Pancreas (tissue), 10 donors: ENCODE measurements at regions not wholly inside any gene's neighbourhood (a gene's known extent, or its start where the extent isn't known, plus 50 kb on each side); places are given as distances from the start of the nearest gene placed in this dataset.
"Not testable (repeated sequence)": the region's sequence is repeated elsewhere in the genome, so short reads cannot be mapped to it uniquely, and the experiment has no call there.

ENCODE experiments used
- ATAC-seq, 4 donors: fragments of 200-7000 bp; cut with Tn5 transposase; one replicate each; pipeline versions ENCODE4 v1.8.0 to v1.9.1; 2020; ENCODE audit warnings: mild to moderate bottlenecking in 4 of 4, moderate library complexity in 4 of 4
- DNase-seq, 6 donors: peaks; one replicate each; pipeline ENCODE4 v3.0.0-alpha.2; 2020
- FAIRE-seq: peaks from 2 replicates; lab custom pipeline; 2012; peaks lifted over from hg19 to GRCh38; lab: Jason Lieb, UNC
- H3K27ac ChIP-seq, 4 donors: fragments of 200-600 bp; sonication (generic); 1 replicate in 3 of 4; 2 replicates in 1 of 4; pipeline versions ENCODE4 v1.5.0 to v1.8.0; 2020
- H3K27me3 ChIP-seq, 4 donors: fragments of 200-600 bp; one replicate each; pipeline ENCODE4 v1.8.0; 2021
- H3K36me3 ChIP-seq, 3 donors: fragments of 200-600 bp; sonication (generic) in 1 of 3; one replicate each; pipeline versions ENCODE4 v1.5.0 to v1.8.0; 2020 to 2021
- H3K4me1 ChIP-seq, 3 donors: fragments of 200-600 bp; one replicate each; pipeline ENCODE4 v1.8.0; 2021
- H3K4me3 ChIP-seq, 4 donors: fragments of 200-600 bp; sonication (generic) in 2 of 4; one replicate each; pipeline versions ENCODE4 v1.5.0 to v1.8.0; 2020 to 2021
- H3K9me3 ChIP-seq, 4 donors: fragments of 200-600 bp; one replicate each; pipeline ENCODE4 v1.8.0; 2021
- WGBS, 2 donors: extraction: QIAGEN DNeasy Blood & Tissue Kit; methylation state at CpG; one replicate each; pipeline ENCODE4 v1.1.7; 2013; 5-methylcytosine and 5-hydroxymethylcytosine counted together
- intact Hi-C, 3 donors: fragments of 100-400 bp; cut with DNase I; formaldehyde crosslinking; loops; one replicate each; pipeline versions ENCODE4 v1.11.1 to v1.14.2; 2022
- TF ChIP-seq, protein P1 (sequence below), 4 donors: fragments of 200-600 bp; sonication (generic) in 3 of 4; IDR thresholded peaks; one replicate each; pipeline versions ENCODE4 v1.5.0 to v1.8.0; 2021; ENCODE audit warnings: antibody characterized with exemption in 4 of 4
- donor health status: healthy with polysubstance abuse.
- donor health status: DM: no; HTN: no; CAD: no; lungs with moderate emphysema.
- donor health status: DM: no; HTN: no; CAD: no.
- donor health status: control.
- donor health status: control.
- donor health status: Bipolar disorder and iron deficiency.
- donor health status: DM: yes; HTN: yes; CAD: no.
- donor health status: DM: no; HTN: no; CAD: no.
- donor health status: DM: no; HTN: no; CAD: no.
- donor health status: DM: yes; HTN: yes; CAD: no.

DNA sequence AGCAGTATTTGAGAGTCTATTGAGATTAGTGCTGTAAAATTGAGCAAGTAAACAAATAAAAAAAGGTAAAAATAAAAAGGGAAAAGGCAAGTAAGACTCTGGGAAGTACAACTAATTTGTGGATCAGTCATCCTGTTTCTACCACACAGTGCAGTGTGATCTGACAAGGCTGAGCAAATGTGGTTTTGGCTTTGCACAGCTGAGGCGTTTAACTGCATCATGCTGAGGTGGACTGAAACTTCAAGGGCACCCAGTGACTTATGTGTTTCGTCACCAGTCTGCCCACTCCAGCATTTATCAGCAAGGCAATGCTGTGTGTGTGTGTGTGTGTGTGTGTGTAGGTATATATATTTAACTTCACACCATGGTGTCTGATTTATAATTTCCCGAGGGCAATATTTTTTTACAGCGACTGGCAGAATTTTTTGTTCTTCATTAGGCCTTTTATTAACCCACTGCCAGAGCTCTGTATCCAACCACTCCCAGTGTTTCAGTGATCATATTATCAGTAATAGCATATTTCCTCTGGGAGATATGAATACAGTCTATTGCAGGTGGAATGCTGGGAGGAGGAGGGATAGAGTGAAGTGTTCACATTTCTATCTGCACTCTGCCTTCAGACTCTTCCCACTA, 131.5 kb upstream of the SATB1 start:
- intact Hi-C loops, result loop anchor here in 1 of 3 donors (10.0 kb wide), 2 partner anchors 208 to 438 kb away; no protein-coding TSS in a partner anchor
- Histone ChIP-seq H3K9me3 (no peaks in the 10 kb centered on the region), H3K4me1 (peaks cover 0 to 3% (median 0%) of the 10 kb centered on the region in 3 donors), H3K27ac (no peak overlapping the region), H3K36me3 (no peaks in the 10 kb centered on the region), H3K27me3 (no peaks in the 10 kb centered on the region), H3K4me3 (no peak overlapping the region)
- no peak for FAIRE-seq
- no peak for DNase-seq
- peak in 2 of 4 donors; percentile 25 to 30 for ATAC-seq
- 35 to 58% methylated on average over 4 of the region's 4 CpGs for WGBS, 2 donors
- TF ChIP-seq, protein P1, sequence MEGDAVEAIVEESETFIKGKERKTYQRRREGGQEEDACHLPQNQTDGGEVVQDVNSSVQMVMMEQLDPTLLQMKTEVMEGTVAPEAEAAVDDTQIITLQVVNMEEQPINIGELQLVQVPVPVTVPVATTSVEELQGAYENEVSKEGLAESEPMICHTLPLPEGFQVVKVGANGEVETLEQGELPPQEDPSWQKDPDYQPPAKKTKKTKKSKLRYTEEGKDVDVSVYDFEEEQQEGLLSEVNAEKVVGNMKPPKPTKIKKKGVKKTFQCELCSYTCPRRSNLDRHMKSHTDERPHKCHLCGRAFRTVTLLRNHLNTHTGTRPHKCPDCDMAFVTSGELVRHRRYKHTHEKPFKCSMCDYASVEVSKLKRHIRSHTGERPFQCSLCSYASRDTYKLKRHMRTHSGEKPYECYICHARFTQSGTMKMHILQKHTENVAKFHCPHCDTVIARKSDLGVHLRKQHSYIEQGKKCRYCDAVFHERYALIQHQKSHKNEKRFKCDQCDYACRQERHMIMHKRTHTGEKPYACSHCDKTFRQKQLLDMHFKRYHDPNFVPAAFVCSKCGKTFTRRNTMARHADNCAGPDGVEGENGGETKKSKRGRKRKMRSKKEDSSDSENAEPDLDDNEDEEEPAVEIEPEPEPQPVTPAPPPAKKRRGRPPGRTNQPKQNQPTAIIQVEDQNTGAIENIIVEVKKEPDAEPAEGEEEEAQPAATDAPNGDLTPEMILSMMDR (IDR thresholded peaks at IDR 0.05), result no peak

- no peaks in the 10 kb centered on the region for H3K36me3 ChIP-seq
- ATAC-seq, result no peak
- no peak for FAIRE-seq
- no peaks in the 10 kb centered on the region for H3K27me3 ChIP-seq
- 54 to 61% methylated on average over 3 of the region's 3 CpGs for WGBS, 2 donors
- no peak overlapping the region for H3K27ac ChIP-seq
- H3K4me1 ChIP-seq, result peaks cover 0 to 3% (median 0%) of the 10 kb centered on the region in 3 donors
- H3K4me3 ChIP-seq, result no peak overlapping the region
- TF ChIP-seq, protein P1 (IDR thresholded peaks at IDR 0.05), result no peak
- DNase-seq, result no peak
- no peaks in the 10 kb centered on the region for H3K9me3 ChIP-seq
- intact Hi-C loops, result loop anchor here in 1 of 3 donors (10.0 kb wide), 2 partner anchors 209 to 439 kb away; no protein-coding TSS in a partner anchor
These were observed 130.9 kb upstream of the SATB1 start for GRCh38 chr3:18556001-18556408.

DNA sequence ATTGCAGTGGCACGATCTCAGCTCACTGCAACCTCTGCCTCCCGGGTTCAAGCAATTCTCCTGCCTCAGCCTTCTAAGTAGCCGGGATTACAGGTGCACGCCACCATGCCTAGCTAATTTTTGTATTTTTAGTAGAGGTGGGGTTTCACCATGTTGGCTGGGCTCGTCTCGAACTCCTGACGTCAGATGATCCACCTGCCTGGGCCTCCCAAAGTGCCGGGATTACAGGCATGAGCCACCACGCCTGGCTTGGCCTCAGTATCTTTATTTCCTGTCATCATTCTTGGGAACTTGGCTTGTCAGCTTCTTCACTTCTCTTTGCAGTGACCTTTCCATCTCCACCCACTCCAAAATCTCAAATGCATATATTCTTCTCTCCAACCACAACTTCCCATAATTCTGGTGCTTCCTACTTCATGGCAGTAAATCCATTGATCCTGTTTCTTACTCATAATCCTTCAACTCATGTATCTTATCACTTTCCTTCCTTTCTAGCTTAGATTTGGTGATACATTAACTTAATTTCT, 127.5 kb upstream of the SATB1 start:
- not testable (repeated sequence) for FAIRE-seq

DNA sequence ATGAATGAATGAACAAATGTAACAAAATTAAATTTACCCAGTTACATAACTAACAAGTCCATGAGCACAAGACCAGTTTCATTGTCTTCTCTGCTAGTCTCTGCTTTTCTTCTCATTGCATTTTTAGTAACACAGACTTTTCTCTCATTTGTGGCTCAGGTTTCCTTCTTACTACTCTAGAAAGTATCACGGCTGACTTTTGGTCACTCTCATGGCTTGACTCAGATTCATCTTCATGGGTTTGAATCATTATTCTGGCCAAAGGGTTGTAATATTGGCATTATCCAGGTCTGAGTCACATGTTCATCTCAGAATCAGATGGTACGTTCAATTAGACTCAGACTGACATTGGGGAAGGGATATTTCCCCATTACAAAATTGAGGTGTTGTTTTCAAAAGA, 121.5 kb upstream of the SATB1 start:
- H3K4me1 ChIP-seq, result peaks cover 0 to 8% (median 3%) of the 10 kb centered on the region in 3 donors
- FAIRE-seq, result no peak
- WGBS, 2 donors, result 83 to 94% methylated on average over 2 of the region's 2 CpGs
- no peak overlapping the region for H3K27ac ChIP-seq
- no peaks in the 10 kb centered on the region for H3K27me3 ChIP-seq
- intact Hi-C loops, result no loop called here
- DNase-seq, result no peak
- H3K36me3 ChIP-seq, result no peaks in the 10 kb centered on the region
- no peak for ATAC-seq
- TF ChIP-seq, protein P1 (IDR thresholded peaks at IDR 0.05), result no peak
- no peaks in the 10 kb centered on the region for H3K9me3 ChIP-seq
- no peak overlapping the region for H3K4me3 ChIP-seq

More for the DNA sequence above, 127.5 kb upstream of the SATB1 start:
- intact Hi-C loops, result loop anchor here in 1 of 3 donors (10.0 kb wide), 2 partner anchors 212 to 442 kb away; no protein-coding TSS in a partner anchor
- not testable (repeated sequence) for H3K4me3 ChIP-seq, H3K36me3 ChIP-seq, H3K9me3 ChIP-seq, ATAC-seq, H3K4me1 ChIP-seq, DNase-seq, H3K27ac ChIP-seq, H3K27me3 ChIP-seq
- 88% methylated on average over 9 of the region's 9 CpGs for WGBS, 2 donors

DNA sequence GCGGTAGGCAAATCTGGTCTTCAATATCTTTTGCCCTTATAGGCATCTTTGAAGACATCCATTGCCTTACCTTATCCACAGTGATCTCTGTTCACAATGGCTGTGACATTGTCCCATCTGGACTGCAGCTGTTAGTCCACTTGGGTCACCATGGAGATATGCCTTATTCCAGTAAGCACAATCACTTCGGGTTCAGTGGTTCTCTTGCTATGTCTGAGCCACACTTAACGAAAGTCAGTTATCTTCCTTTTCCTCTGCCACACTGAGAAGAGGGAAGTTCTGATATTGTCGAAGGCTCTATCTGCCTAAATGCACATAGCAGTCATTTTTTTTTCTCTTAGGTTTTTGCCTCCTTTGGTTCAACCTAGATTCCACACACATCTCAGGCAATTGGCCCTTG, 119.0 kb upstream of the SATB1 start:
- H3K4me1 ChIP-seq, result no peaks in the 10 kb centered on the region
- ATAC-seq (peak in 2 of 4 donors; percentile 79 to 88), DNase-seq (no peak), FAIRE-seq (no peak)
- TF ChIP-seq, protein P1 (IDR thresholded peaks at IDR 0.05), result no peak
- intact Hi-C loops, result no loop called here
- no peak overlapping the region for H3K27ac ChIP-seq
- WGBS, 2 donors, result 72 to 78% methylated on average over 4 of the region's 4 CpGs
- H3K9me3 ChIP-seq, result no peaks in the 10 kb centered on the region
- H3K27me3 ChIP-seq, result no peaks in the 10 kb centered on the region
- no peak overlapping the region for H3K4me3 ChIP-seq
- H3K36me3 ChIP-seq, result no peaks in the 10 kb centered on the region
